NCI-H1105 treated with DMSO at 0.1 percent for 48 hours (cell line): ENCODE measurements at regions not wholly inside any gene's neighbourhood (a gene's known extent, or its start where the extent isn't known, plus 50 kb on each side); places are given as distances from the start of the nearest gene placed in this dataset.
A peak's percentile ranks its signal among the peaks of the same experiment; 100 is the strongest.
"Not testable (repeated sequence)": the region's sequence is repeated elsewhere in the genome, so short reads cannot be mapped to it uniquely, and the experiment has no call there.

ENCODE experiments used
- DNase-seq: peaks from one replicate; lab custom pipeline; 2025; lab: John Stamatoyannopoulos, UW

GRCh38 chr2:182638667-182639066, 77.4 kb upstream of the DNAJC10 start:
- DNase-seq, result no peak

GRCh38 chr2:182639971-182640370, 76.1 kb upstream of the DNAJC10 start:
- no peak for DNase-seq

GRCh38 chr2:182642328-182642727, 73.7 kb upstream of the DNAJC10 start:
- no peak for DNase-seq

GRCh38 chr2:182646763-182647498, 69.1 kb upstream of the DNAJC10 start:
- no peak for DNase-seq

- no peak for DNase-seq
Measured at GRCh38 chr2:182647499-182647787, 68.6 kb upstream of the DNAJC10 start.

- DNase-seq, result peak; percentile 36
Measured at GRCh38 chr2:182649316-182649715, 66.7 kb upstream of the DNAJC10 start.

GRCh38 chr2:182650704-182651103, 65.4 kb upstream of the DNAJC10 start:
- peak; percentile 43 for DNase-seq

GRCh38 chr2:182652326-182652725, 63.7 kb upstream of the DNAJC10 start:
- DNase-seq, result no peak

GRCh38 chr2:182655750-182656149, 60.3 kb upstream of the DNAJC10 start:
- DNase-seq, result no peak

- DNase-seq, result no peak
Measured at GRCh38 chr2:182664212-182664611, 51.8 kb upstream of the DNAJC10 start.

GRCh38 chr2:182665500-182665899, 50.6 kb upstream of the DNAJC10 start:
- not testable (repeated sequence) for DNase-seq
